SK-N-SH (cell line): ENCODE measurements at regions not wholly inside any gene's neighbourhood (a gene's known extent, or its start where the extent isn't known, plus 50 kb on each side); places are given as distances from the start of the nearest gene placed in this dataset.

ENCODE experiments used
- CTCF ChIA-PET: fragments of 300-600, 350-600 bp; formaldehyde crosslinking; extraction: SDS; loops from one replicate; lab custom pipeline; 2021; lab: Yijun Ruan, JAX
- POLR2A ChIA-PET: fragments of 350-600 bp; sonication (Branson Sonifier 250); formaldehyde crosslinking; extraction: SDS; loops from one replicate; lab custom pipeline; 2020; ENCODE audit warnings: antibody characterized with exemption, inconsistent platforms; lab: Yijun Ruan, JAX
- DNase-seq: peaks from one replicate; pipeline ENCODE4 v3.0.0; 2012
- H2AFZ ChIP-seq: fragments of 200-600 bp; sonication (generic); 2 replicates; pipeline ENCODE4 v1.8.1; 2016; ENCODE audit warnings: antibody characterized with exemption, mild to moderate bottlenecking, low read depth
- H3F3A ChIP-seq: fragments of 200-600 bp; sonication (generic); replicated peaks from 2 replicates; pipeline ENCODE3; 2016; ENCODE audit warnings: antibody characterized with exemption, mild to moderate bottlenecking; ENCODE audit not compliant: insufficient read depth
- H3K27ac ChIP-seq, 2 experiments: fragments of 200-500 bp in 1 of 2; fragments of 200-600 bp in 1 of 2; sonication (Bioruptor generic) in 1 of 2; sonication (generic), shearing (Covaris generic) in 1 of 2; 2 replicates each; pipeline versions ENCODE4 v1.5.1 to v1.6.1; 2014 to 2016; ENCODE audit warnings: low read depth in 2 of 2, inconsistent platforms in 1 of 2, low read length in 1 of 2, mild to moderate bottlenecking in 1 of 2, mixed read lengths in 1 of 2
- H3K27me3 ChIP-seq: fragments of 200-600 bp; sonication (generic), shearing (Covaris generic); 2 replicates; pipeline ENCODE4 v1.6.1; 2016; ENCODE audit warnings: mixed run types; ENCODE audit not compliant: insufficient read depth
- H3K36me3 ChIP-seq, 2 experiments: fragments of 200-500 bp in 1 of 2; fragments of 200-600 bp in 1 of 2; sonication (Bioruptor generic) in 1 of 2; sonication (generic) in 1 of 2; replicated peaks in 1 of 2; 2 replicates each; pipeline versions ENCODE3 to v1.5.1; 2014 to 2016; ENCODE audit warnings: low read length in 1 of 2, mild to moderate bottlenecking in 1 of 2; ENCODE audit not compliant: insufficient read depth in 2 of 2, control insufficient read depth in 1 of 2
- H3K4me1 ChIP-seq, 2 experiments: fragments of 200-500 bp in 1 of 2; fragments of 200-600 bp in 1 of 2; sonication (Bioruptor generic) in 1 of 2; sonication (generic), shearing (Covaris generic) in 1 of 2; 2 replicates each; pipeline versions ENCODE4 v1.5.1 to v1.6.1; 2014 to 2016; ENCODE audit warnings: low read depth in 1 of 2, low read length in 1 of 2, mixed run types in 1 of 2; ENCODE audit not compliant: insufficient read depth in 2 of 2, control insufficient read depth in 1 of 2
- H3K4me2 ChIP-seq: fragments of 200-600 bp; sonication (generic), shearing (Covaris generic); 2 replicates; pipeline ENCODE4 v1.6.1; 2017; ENCODE audit warnings: mixed run types
- H3K4me3 ChIP-seq, 2 experiments: fragments of 200-500 bp in 1 of 2; fragments of 200-600 bp in 1 of 2; sonication (Bioruptor generic) in 1 of 2; sonication (generic), shearing (Covaris generic) in 1 of 2; 2 replicates each; pipeline versions ENCODE4 v1.5.1 to v1.8.1; 2014 to 2016; ENCODE audit warnings: low read depth in 2 of 2, inconsistent platforms in 1 of 2, low read length in 1 of 2, mild to moderate bottlenecking in 1 of 2, mixed read lengths in 1 of 2, moderate library complexity in 1 of 2
- H3K79me2 ChIP-seq: fragments of 200-600 bp; sonication (generic); 2 replicates; pipeline ENCODE4 v1.8.1; 2017; ENCODE audit warnings: mild to moderate bottlenecking; ENCODE audit not compliant: insufficient read depth
- H3K9ac ChIP-seq: fragments of 200-600 bp; sonication (generic); 2 replicates; pipeline ENCODE4 v1.6.1; 2017; ENCODE audit warnings: mixed run types
- H3K9me2 ChIP-seq: fragments of 200-600 bp; sonication (generic); 2 replicates; pipeline ENCODE4 v1.6.1; 2017; ENCODE audit warnings: mixed run types
- H3K9me3 ChIP-seq: fragments of 200-600 bp; sonication (generic); 2 replicates; pipeline ENCODE4 v1.6.1; 2017; ENCODE audit warnings: mixed run types, mild to moderate bottlenecking, moderate library complexity
- H4K20me1 ChIP-seq: fragments of 200-600 bp; sonication (generic); 2 replicates; pipeline ENCODE4 v1.6.1; 2017; ENCODE audit warnings: mild to moderate bottlenecking, mixed run types; ENCODE audit not compliant: insufficient read depth
- EP300 ChIP-seq, 2 experiments: IDR thresholded peaks; 2 replicates each; pipeline versions ENCODE4 v1.4.0 to v1.6.1; 2012; ENCODE audit warnings: borderline replicate concordance in 1 of 2, low read depth in 1 of 2, low read length in 1 of 2
- EZH2phosphoT487 ChIP-seq: fragments of 200-600 bp; sonication (generic); IDR thresholded peaks from 2 replicates; pipeline ENCODE4 v1.6.1; 2017; ENCODE audit warnings: low read depth, mixed run types, mild to moderate bottlenecking, antibody characterized with exemption, moderate library complexity, borderline replicate concordance
- FOSL2 ChIP-seq: IDR thresholded peaks from 2 replicates; pipeline ENCODE4 v1.4.0; 2012; ENCODE audit warnings: low read depth, mild to moderate bottlenecking, moderate library complexity, borderline replicate concordance
- FOXJ3 ChIP-seq: sonication (generic); formaldehyde crosslinking; IDR thresholded peaks from 2 replicates; pipeline ENCODE4 v1.5.1; 2020; ENCODE audit warnings: mild to moderate bottlenecking, missing genetic modification reagents
- FOXM1 ChIP-seq: IDR thresholded peaks from 2 replicates; pipeline ENCODE4 v1.4.0; 2012; ENCODE audit warnings: low read depth, mild to moderate bottlenecking
- GABPA ChIP-seq: IDR thresholded peaks from 2 replicates; pipeline ENCODE4 v1.4.0; 2012; ENCODE audit warnings: low read depth, mild to moderate bottlenecking
- JUND ChIP-seq: IDR thresholded peaks from 2 replicates; pipeline ENCODE4 v1.4.0; 2012
- MEF2A ChIP-seq: IDR thresholded peaks from 2 replicates; pipeline ENCODE4 v1.4.0; 2012; ENCODE audit warnings: low read depth, borderline replicate concordance
- MXI1 ChIP-seq: IDR thresholded peaks from 2 replicates; pipeline ENCODE4 v1.6.1; 2012; ENCODE audit warnings: mild to moderate bottlenecking, low read depth, low read length, improper control_type of control experiment
- NRF1 ChIP-seq: IDR thresholded peaks from 2 replicates; pipeline ENCODE4 v1.6.1; 2012; ENCODE audit warnings: low read depth, mild to moderate bottlenecking, low read length
- POLR2AphosphoS5 ChIP-seq: IDR thresholded peaks from 2 replicates; pipeline ENCODE4 v1.6.1; 2012; ENCODE audit warnings: low read depth, low read length
- RAD21 ChIP-seq: IDR thresholded peaks from 2 replicates; pipeline ENCODE4 v1.6.1; 2012; ENCODE audit warnings: mild to moderate bottlenecking, low read length
- RCOR1 ChIP-seq: fragments of 150-350 bp; IDR thresholded peaks from 2 replicates; pipeline ENCODE4 v1.6.1; 2017; ENCODE audit warnings: antibody characterized with exemption, low read length
- RXRA ChIP-seq: IDR thresholded peaks from 2 replicates; pipeline ENCODE4 v1.4.0; 2012; ENCODE audit warnings: low read depth, mild to moderate bottlenecking, borderline replicate concordance
- TCF12 ChIP-seq: IDR thresholded peaks from 2 replicates; pipeline ENCODE4 v1.4.0; 2012
- TEAD4 ChIP-seq: IDR thresholded peaks from 2 replicates; pipeline ENCODE4 v1.4.0; 2012; ENCODE audit warnings: mild to moderate bottlenecking, borderline replicate concordance; ENCODE audit not compliant: insufficient read depth
- YY1 ChIP-seq: IDR thresholded peaks from 2 replicates; pipeline ENCODE4 v1.4.0; 2012; ENCODE audit warnings: low read depth, mild to moderate bottlenecking
- WGBS: methylation state at CpG from one replicate; pipeline ENCODE4 v1.1.6; 2017; ENCODE audit warnings: low lambda C conversion rate; 5-methylcytosine and 5-hydroxymethylcytosine counted together
- TF ChIP-seq, protein P1 (sequence below): IDR thresholded peaks from 2 replicates; pipeline ENCODE4 v1.4.0; 2012; ENCODE audit warnings: low read depth, borderline replicate concordance
- TF ChIP-seq, protein P2 (sequence below): IDR thresholded peaks from 2 replicates; pipeline ENCODE4 v1.4.0; 2012; ENCODE audit warnings: low read depth
- TF ChIP-seq, protein P3 (sequence below): IDR thresholded peaks from 2 replicates; pipeline ENCODE4 v1.4.0; 2012; ENCODE audit warnings: low read depth, borderline replicate concordance
- TF ChIP-seq, protein P4 (sequence below): fragments of 150-350 bp; IDR thresholded peaks from 2 replicates; pipeline ENCODE4 v1.6.1; 2017; ENCODE audit warnings: antibody characterized with exemption, low read length, low read depth, borderline replicate concordance
- TF ChIP-seq, protein P5 (sequence below): IDR thresholded peaks from 2 replicates; pipeline ENCODE4; 2012

DNA sequence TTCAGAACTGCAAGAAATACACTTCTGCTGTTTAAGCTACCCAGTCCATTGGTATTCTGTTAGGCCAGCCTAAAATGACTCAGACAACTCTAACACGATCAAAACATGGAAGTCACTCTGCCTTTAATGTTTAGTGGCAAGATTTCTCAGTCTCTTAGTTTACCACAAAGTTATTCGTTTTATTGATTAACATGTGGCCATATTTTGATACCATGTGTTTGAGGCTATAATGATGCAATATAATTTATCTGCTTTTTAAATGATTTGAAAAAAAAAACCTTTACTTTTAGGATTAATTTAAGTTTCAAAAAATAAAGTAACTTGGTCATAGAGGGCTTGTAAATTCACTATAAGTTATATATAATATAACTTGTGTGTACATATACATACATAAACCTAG is 223.4 kb downstream of the SPRY2 start:
- peak overlapping the region in 1 of 2 experiments; percentile 55; a peak in 1 of 4 replicates for H3K27ac ChIP-seq
- no peaks in the 10 kb centered on the region for H3K9me2 ChIP-seq
- TF ChIP-seq NRF1 (no peak), TEAD4 (no peak), TCF12 (no peak)
- TF ChIP-seq, protein P1, sequence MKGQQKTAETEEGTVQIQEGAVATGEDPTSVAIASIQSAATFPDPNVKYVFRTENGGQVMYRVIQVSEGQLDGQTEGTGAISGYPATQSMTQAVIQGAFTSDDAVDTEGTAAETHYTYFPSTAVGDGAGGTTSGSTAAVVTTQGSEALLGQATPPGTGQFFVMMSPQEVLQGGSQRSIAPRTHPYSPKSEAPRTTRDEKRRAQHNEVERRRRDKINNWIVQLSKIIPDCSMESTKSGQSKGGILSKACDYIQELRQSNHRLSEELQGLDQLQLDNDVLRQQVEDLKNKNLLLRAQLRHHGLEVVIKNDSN = no peak
- TF ChIP-seq, protein P2, sequence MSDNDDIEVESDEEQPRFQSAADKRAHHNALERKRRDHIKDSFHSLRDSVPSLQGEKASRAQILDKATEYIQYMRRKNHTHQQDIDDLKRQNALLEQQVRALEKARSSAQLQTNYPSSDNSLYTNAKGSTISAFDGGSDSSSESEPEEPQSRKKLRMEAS = no peak
- H3K27me3 ChIP-seq = no peaks in the 10 kb centered on the region
- no peaks in the 10 kb centered on the region for H3F3A ChIP-seq
- H3K4me1 ChIP-seq = peaks cover 0 to 8% of the 10 kb centered on the region in 2 experiments; a peak in 2 of 4 replicates
- CTCF ChIA-PET = no interaction called here
- H3K9ac ChIP-seq = no peak overlapping the region
- 86% methylated on average over 2 of the region's 2 CpGs for WGBS
- no peaks in the 10 kb centered on the region for H3K9me3 ChIP-seq
- H3K4me2 ChIP-seq = no peak overlapping the region
- no peak overlapping the region for H2AFZ ChIP-seq
- H3K4me3 ChIP-seq = no peak overlapping the region
- no peaks in the 10 kb centered on the region for H4K20me1 ChIP-seq
- no peaks in the 10 kb centered on the region for H3K36me3 ChIP-seq
- POLR2A ChIA-PET = no interaction called here
- no peaks in the 10 kb centered on the region for H3K79me2 ChIP-seq
- DNase-seq = no peak

DNA sequence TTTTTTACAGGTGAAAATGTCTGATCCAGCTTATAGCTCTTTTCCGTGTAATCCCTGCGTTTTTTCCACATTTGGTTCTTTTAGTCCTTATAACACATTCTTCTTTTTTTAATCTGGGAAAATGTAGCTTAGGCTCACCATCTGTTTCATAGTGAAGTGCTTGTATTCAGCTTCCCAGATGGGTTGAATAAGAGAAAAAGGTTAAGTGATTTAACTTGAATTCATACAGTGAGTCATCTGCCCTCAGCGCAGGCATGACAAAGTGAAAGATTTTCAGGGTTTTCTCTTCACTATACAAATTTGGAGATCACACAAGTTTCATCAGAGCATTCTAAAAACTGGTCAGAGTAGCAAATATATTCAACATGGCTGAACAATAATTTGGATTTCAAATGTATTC is 224.8 kb downstream of the SPRY2 start:
- Histone ChIP-seq H3F3A (no peaks in the 10 kb centered on the region), H4K20me1 (no peaks in the 10 kb centered on the region), H2AFZ (peak overlapping the region; percentile 60; the same call in 1 of the 2 replicates), H3K27me3 (no peaks in the 10 kb centered on the region), H3K4me3 (no peak overlapping the region), H3K27ac (peak overlapping the region; percentile 66 to 69; a peak in 2 of 4 replicates), H3K9ac (no peak overlapping the region), H3K4me2 (no peak overlapping the region; the same call in 1 of the 2 replicates), H3K36me3 (no peaks in the 10 kb centered on the region), H3K79me2 (no peaks in the 10 kb centered on the region), H3K9me2 (no peaks in the 10 kb centered on the region), H3K4me1 (peaks cover 0 to 8% of the 10 kb centered on the region in 2 experiments; a peak in 2 of 4 replicates), H3K9me3 (no peaks in the 10 kb centered on the region)
- no peak for DNase-seq
- CTCF ChIA-PET = interaction anchor here (1.0 kb wide), 1 partner anchor 86 kb away, joined by 3 read pairs; no protein-coding TSS in a partner anchor
- POLR2A ChIA-PET = no interaction called here
- WGBS = 23% methylated on average over 3 of the region's 3 CpGs
- TF ChIP-seq MXI1 (no peak), EZH2phosphoT487 (no peak), MEF2A (no peak), FOXM1 (0 out of 2 replicates have a peak, but pooled peaks have one; percentile 32), FOXJ3 (CRISPR knock-in tag) (no peak), RXRA (no peak), RCOR1 (no peak), TEAD4 (no peak), RAD21 (no peak), EP300 (IDR thresholded peaks at IDR 0.05; ENCODE audit: borderline replicate concordance in 1 of 2, low read depth in 1 of 2, low read length in 1 of 2) (peak in 1 of 2 experiments; percentile 54; a peak in 1 of 4 replicates), JUND (peak; percentile 80), YY1 (no peak), FOSL2 (peak; percentile 74), GABPA (no peak), TCF12 (peak; percentile 85), POLR2AphosphoS5 (peak; percentile 37; the same call in 1 of the 2 replicates)
- TF ChIP-seq, protein P1 = no peak; the same call in 1 of the 2 replicates
- TF ChIP-seq, protein P2 = no peak; the same call in 1 of the 2 replicates
- TF ChIP-seq, protein P3, sequence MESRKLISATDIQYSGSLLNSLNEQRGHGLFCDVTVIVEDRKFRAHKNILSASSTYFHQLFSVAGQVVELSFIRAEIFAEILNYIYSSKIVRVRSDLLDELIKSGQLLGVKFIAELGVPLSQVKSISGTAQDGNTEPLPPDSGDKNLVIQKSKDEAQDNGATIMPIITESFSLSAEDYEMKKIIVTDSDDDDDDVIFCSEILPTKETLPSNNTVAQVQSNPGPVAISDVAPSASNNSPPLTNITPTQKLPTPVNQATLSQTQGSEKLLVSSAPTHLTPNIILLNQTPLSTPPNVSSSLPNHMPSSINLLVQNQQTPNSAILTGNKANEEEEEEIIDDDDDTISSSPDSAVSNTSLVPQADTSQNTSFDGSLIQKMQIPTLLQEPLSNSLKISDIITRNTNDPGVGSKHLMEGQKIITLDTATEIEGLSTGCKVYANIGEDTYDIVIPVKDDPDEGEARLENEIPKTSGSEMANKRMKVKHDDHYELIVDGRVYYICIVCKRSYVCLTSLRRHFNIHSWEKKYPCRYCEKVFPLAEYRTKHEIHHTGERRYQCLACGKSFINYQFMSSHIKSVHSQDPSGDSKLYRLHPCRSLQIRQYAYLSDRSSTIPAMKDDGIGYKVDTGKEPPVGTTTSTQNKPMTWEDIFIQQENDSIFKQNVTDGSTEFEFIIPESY = no peak
- TF ChIP-seq, protein P4, sequence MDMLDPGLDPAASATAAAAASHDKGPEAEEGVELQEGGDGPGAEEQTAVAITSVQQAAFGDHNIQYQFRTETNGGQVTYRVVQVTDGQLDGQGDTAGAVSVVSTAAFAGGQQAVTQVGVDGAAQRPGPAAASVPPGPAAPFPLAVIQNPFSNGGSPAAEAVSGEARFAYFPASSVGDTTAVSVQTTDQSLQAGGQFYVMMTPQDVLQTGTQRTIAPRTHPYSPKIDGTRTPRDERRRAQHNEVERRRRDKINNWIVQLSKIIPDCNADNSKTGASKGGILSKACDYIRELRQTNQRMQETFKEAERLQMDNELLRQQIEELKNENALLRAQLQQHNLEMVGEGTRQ = no peak
- TF ChIP-seq, protein P5, sequence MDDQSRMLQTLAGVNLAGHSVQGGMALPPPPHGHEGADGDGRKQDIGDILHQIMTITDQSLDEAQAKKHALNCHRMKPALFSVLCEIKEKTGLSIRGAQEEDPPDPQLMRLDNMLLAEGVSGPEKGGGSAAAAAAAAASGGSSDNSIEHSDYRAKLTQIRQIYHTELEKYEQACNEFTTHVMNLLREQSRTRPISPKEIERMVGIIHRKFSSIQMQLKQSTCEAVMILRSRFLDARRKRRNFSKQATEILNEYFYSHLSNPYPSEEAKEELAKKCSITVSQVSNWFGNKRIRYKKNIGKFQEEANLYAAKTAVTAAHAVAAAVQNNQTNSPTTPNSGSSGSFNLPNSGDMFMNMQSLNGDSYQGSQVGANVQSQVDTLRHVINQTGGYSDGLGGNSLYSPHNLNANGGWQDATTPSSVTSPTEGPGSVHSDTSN = peak; percentile 69
